A549 (cell line): ENCODE measurements at regions not wholly inside any gene's neighbourhood (a gene's known extent, or its start where the extent isn't known, plus 50 kb on each side); places are given as distances from the start of the nearest gene placed in this dataset.

ENCODE experiments used
- EP300 ChIP-seq, 2 experiments: fragments of >200 bp; sonication (Bioruptor Twin); formaldehyde crosslinking; IDR thresholded peaks; 2 replicates in 1 of 2; 3 replicates in 1 of 2; pipeline ENCODE4 v1.6.1; 2016 to 2017
- HEYL ChIP-seq: fragments of 250-450 bp; sonication (Bioruptor Pico); IDR thresholded peaks from 2 replicates; pipeline ENCODE4 v1.8.0; 2021; ENCODE audit warnings: mild to moderate bottlenecking, moderate library complexity
- HMGXB4 ChIP-seq: fragments of 250-450 bp; sonication (Bioruptor Pico); IDR thresholded peaks from 2 replicates; pipeline ENCODE4 v1.5.0; 2021; ENCODE audit warnings: mild to moderate bottlenecking, moderate library complexity, borderline replicate concordance
- HOXA7 ChIP-seq: fragments of 250-450 bp; sonication (Bioruptor Pico); IDR thresholded peaks from 2 replicates; pipeline ENCODE4 v1.5.0; 2020; ENCODE audit warnings: mild to moderate bottlenecking, moderate library complexity
- MYC ChIP-seq: IDR thresholded peaks from 2 replicates; pipeline ENCODE4 v1.6.1; 2012; ENCODE audit warnings: mild to moderate bottlenecking, inconsistent platforms, low read length, improper control_type of control experiment, borderline replicate concordance
- PHF8 ChIP-seq: fragments of 200-600 bp; sonication (generic); IDR thresholded peaks from 2 replicates; pipeline ENCODE4 v1.6.1; 2016; ENCODE audit warnings: low read depth, mild to moderate bottlenecking, antibody characterized with exemption, moderate library complexity, borderline replicate concordance
- POLR2A ChIP-seq: IDR thresholded peaks from 2 replicates; pipeline ENCODE4 v1.6.1; 2012; ENCODE audit warnings: mild to moderate bottlenecking, low read length
- RAD21 ChIP-seq, 2 experiments: fragments of >200 bp in 1 of 2; sonication (Bioruptor Twin) in 1 of 2; formaldehyde crosslinking in 1 of 2; IDR thresholded peaks in 1 of 2; conservative IDR thresholded peaks in 1 of 2; 2 replicates in 1 of 2; 3 replicates in 1 of 2; pipeline ENCODE4 v1.6.1; 2012 to 2018; ENCODE audit warnings: inconsistent platforms in 1 of 2
- RCOR1 ChIP-seq: fragments of 150-350 bp; IDR thresholded peaks from 2 replicates; pipeline ENCODE4 v1.6.1; 2014; ENCODE audit warnings: antibody characterized with exemption, low read length, low read depth
- SREBF2 ChIP-seq: fragments of 450-650 bp; IDR thresholded peaks from 2 replicates; pipeline ENCODE4 v1.6.1; 2014; ENCODE audit warnings: mild to moderate bottlenecking, moderate library complexity
- USF2 ChIP-seq: fragments of 450-650 bp; IDR thresholded peaks from 2 replicates; pipeline ENCODE4 v1.6.1; 2014; ENCODE audit warnings: antibody characterized with exemption
- TF ChIP-seq, protein P1 (sequence below): fragments of >200 bp; sonication (Bioruptor Twin); formaldehyde crosslinking; IDR thresholded peaks from 3 replicates; pipeline ENCODE4 v1.5.1; 2016

- TF ChIP-seq, protein P1, sequence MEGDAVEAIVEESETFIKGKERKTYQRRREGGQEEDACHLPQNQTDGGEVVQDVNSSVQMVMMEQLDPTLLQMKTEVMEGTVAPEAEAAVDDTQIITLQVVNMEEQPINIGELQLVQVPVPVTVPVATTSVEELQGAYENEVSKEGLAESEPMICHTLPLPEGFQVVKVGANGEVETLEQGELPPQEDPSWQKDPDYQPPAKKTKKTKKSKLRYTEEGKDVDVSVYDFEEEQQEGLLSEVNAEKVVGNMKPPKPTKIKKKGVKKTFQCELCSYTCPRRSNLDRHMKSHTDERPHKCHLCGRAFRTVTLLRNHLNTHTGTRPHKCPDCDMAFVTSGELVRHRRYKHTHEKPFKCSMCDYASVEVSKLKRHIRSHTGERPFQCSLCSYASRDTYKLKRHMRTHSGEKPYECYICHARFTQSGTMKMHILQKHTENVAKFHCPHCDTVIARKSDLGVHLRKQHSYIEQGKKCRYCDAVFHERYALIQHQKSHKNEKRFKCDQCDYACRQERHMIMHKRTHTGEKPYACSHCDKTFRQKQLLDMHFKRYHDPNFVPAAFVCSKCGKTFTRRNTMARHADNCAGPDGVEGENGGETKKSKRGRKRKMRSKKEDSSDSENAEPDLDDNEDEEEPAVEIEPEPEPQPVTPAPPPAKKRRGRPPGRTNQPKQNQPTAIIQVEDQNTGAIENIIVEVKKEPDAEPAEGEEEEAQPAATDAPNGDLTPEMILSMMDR: no peak
- TF ChIP-seq EP300 (IDR thresholded peaks at IDR 0.05) (no peak), RAD21 (conservative IDR thresholded peaks at IDR 0.05 in 1 of 2, IDR thresholded peaks at IDR 0.05 in 1 of 2) (no peak), HMGXB4 (CRISPR knock-in tag) (no peak), POLR2A (no peak), SREBF2 (no peak), HEYL (CRISPR knock-in tag) (no peak), RCOR1 (no peak), MYC (no peak), PHF8 (no peak), USF2 (no peak), HOXA7 (no peak)
These were observed 81.7 kb downstream of the FAM161A start for GRCh38 chr2:61771904-61772845.
